HepG2 (cell line): ENCODE measurements at regions not wholly inside any gene's neighbourhood (a gene's known extent, or its start where the extent isn't known, plus 50 kb on each side); places are given as distances from the start of the nearest gene placed in this dataset.
A peak's percentile ranks its signal among the peaks of the same experiment; 100 is the strongest.

Experiments
- ATAC-seq: fragments of 200-7000 bp; cut with Tn5 transposase; 3 replicates; pipeline ENCODE4 v1.9.1; 2020; ENCODE audit warnings: mild to moderate bottlenecking, moderate library complexity
- BruUV-seq: library from RNA; stranded (reverse); fragments of 400-500 nt; replicated peaks from 2 replicates; lab custom pipeline; 2021; lab: Mats Ljungman, UMichigan
- CTCF ChIA-PET: fragments of 300-600 bp; formaldehyde crosslinking; extraction: SDS; loops from one replicate; lab custom pipeline; 2021; ENCODE audit warnings: low total read pairs, inconsistent platforms, low intra/inter-chr PET ratio; lab: Yijun Ruan, JAX
- POLR2A ChIA-PET: fragments of 350-600 bp; sonication (Branson Sonifier 250); formaldehyde crosslinking; loops from one replicate; lab custom pipeline; 2020; ENCODE audit warnings: antibody characterized with exemption, inconsistent platforms; lab: Yijun Ruan, JAX
- DNase-seq: peaks from one replicate; pipeline ENCODE4 v3.0.0-alpha.2; 2015; ENCODE audit warnings: low spot score
- FAIRE-seq: peaks from 3 replicates; lab custom pipeline; 2011; peaks lifted over from hg19 to GRCh38; lab: Jason Lieb, UNC
- H2AFZ ChIP-seq: one replicate; pipeline ENCODE4 v1.6.1; 2011; ENCODE audit warnings: low read length, inconsistent platforms
- H3K27ac ChIP-seq: fragments of 300-600 bp; 3 replicates; pipeline ENCODE4 v1.8.0; 2011; ENCODE audit warnings: mixed run types, mild to moderate bottlenecking, mixed read lengths, low read length, inconsistent platforms; ENCODE audit not compliant: insufficient read depth; ENCODE audit errors: extremely low read length
- H3K27me3 ChIP-seq, 2 experiments: fragments of 200-600 bp in 1 of 2; 2 replicates in 1 of 2; 3 replicates in 1 of 2; pipeline versions ENCODE4 v1.6.0 to v1.8.0; 2011; ENCODE audit warnings: low read length in 2 of 2, mild to moderate bottlenecking in 2 of 2, moderate library complexity in 2 of 2, inconsistent platforms in 1 of 2; ENCODE audit not compliant: insufficient read depth in 2 of 2, control insufficient read depth in 1 of 2
- H3K36me3 ChIP-seq, 2 experiments: fragments of 200-600 bp in 1 of 2; replicated peaks in 1 of 2; 2 replicates in 1 of 2; 3 replicates in 1 of 2; pipeline versions ENCODE4 v1.5.1 to v1.8.0; 2011; ENCODE audit warnings: low read length in 2 of 2, inconsistent platforms in 1 of 2; ENCODE audit not compliant: insufficient read depth in 2 of 2, control insufficient read depth in 1 of 2
- H3K4me1 ChIP-seq: 2 replicates; pipeline ENCODE4 v1.5.1; 2012; ENCODE audit warnings: low read length, inconsistent platforms; ENCODE audit not compliant: insufficient read depth
- H3K4me2 ChIP-seq: 2 replicates; pipeline ENCODE4 v1.6.0; 2011; ENCODE audit warnings: low read depth, low read length, inconsistent platforms
- H3K4me3 ChIP-seq, 3 experiments: fragments of 200-600 bp in 1 of 3; sonication (generic), shearing (Covaris generic) in 1 of 3; replicated peaks in 1 of 3; 2 replicates each; pipeline ENCODE4 v1.5.1; 2011 to 2016; ENCODE audit warnings: low read length in 3 of 3, inconsistent platforms in 2 of 3, low read depth in 2 of 3, mild to moderate bottlenecking in 2 of 3, control low read depth in 1 of 3, mixed read lengths in 1 of 3; ENCODE audit not compliant: insufficient read depth in 1 of 3
- H3K79me2 ChIP-seq: one replicate; pipeline ENCODE4 v1.6.1; 2011; ENCODE audit warnings: low read length, inconsistent platforms; ENCODE audit not compliant: insufficient read depth
- H3K9ac ChIP-seq: 2 replicates; pipeline ENCODE4 v1.6.0; 2011; ENCODE audit warnings: mild to moderate bottlenecking, low read depth, low read length, inconsistent platforms; ENCODE audit not compliant: insufficient read depth
- H3K9me3 ChIP-seq: 2 replicates; pipeline ENCODE4 v1.5.1; 2012; ENCODE audit warnings: mild to moderate bottlenecking, low read length
- H4K20me1 ChIP-seq: 2 replicates; pipeline ENCODE4 v1.6.0; 2011; ENCODE audit warnings: inconsistent platforms, mild to moderate bottlenecking, low read length, moderate library complexity; ENCODE audit not compliant: insufficient read depth
- NFYB ChIP-seq: sonication (generic); formaldehyde crosslinking; IDR thresholded peaks from 2 replicates; pipeline ENCODE4 v1.4.0; 2020; ENCODE audit warnings: missing genetic modification reagents
- NR2F6 ChIP-seq, 2 experiments: IDR thresholded peaks; 2 replicates each; pipeline ENCODE4 v1.6.1; 2016; ENCODE audit warnings: antibody characterized with exemption in 1 of 2, mild to moderate bottlenecking in 1 of 2
- XBP1 ChIP-seq: sonication (generic); formaldehyde crosslinking; IDR thresholded peaks from 2 replicates; pipeline ENCODE4 v1.5.0; 2020; ENCODE audit warnings: missing genetic modification reagents
- ZNF253 ChIP-seq: sonication (generic); formaldehyde crosslinking; IDR thresholded peaks from 2 replicates; pipeline ENCODE4 v1.8.0; 2022; ENCODE audit warnings: mild to moderate bottlenecking, missing genetic modification reagents, borderline replicate concordance
- ZNF33B ChIP-seq: sonication (generic); formaldehyde crosslinking; IDR thresholded peaks from 2 replicates; pipeline ENCODE4 v1.5.1; 2020; ENCODE audit warnings: mild to moderate bottlenecking, missing genetic modification reagents
- ZNF749 ChIP-seq: sonication (generic); formaldehyde crosslinking; IDR thresholded peaks from 2 replicates; pipeline ENCODE4 v1.8.0; 2022; ENCODE audit warnings: mild to moderate bottlenecking, missing genetic modification reagents, moderate library complexity, borderline replicate concordance
- WGBS: methylation state at CpG from one replicate; pipeline ENCODE4 v1.1.6; 2017; ENCODE audit warnings: low lambda C conversion rate; 5-methylcytosine and 5-hydroxymethylcytosine counted together
- in situ Hi-C: cut with HindIII; loops from 2 replicates; pipeline ENCODE4 v1.10.0; 2017; ENCODE audit warnings: low pct_unique_long_range_greater_than_20kb; ENCODE audit not compliant: extremely low pct_ligation_motif_present
- intact Hi-C: fragments of 100-400 bp; cut with micrococcal nuclease; formaldehyde crosslinking; loops from one replicate; pipeline ENCODE4 v1.10.0; 2022; ENCODE audit not compliant: unreplicated experiment
- TF ChIP-seq, protein P1 (sequence below): IDR thresholded peaks from 2 replicates; pipeline ENCODE4 v1.6.1; 2016; ENCODE audit warnings: missing biosample characterization, missing genetic modification reagents, low read depth
- TF ChIP-seq, protein P2 (sequence below): sonication (generic); formaldehyde crosslinking; IDR thresholded peaks from 2 replicates; pipeline ENCODE4 v1.4.0; 2020; ENCODE audit warnings: missing genetic modification reagents
- TF ChIP-seq, protein P3 (sequence below): sonication (generic); formaldehyde crosslinking; IDR thresholded peaks from 2 replicates; pipeline ENCODE4 v1.4.0; 2020; ENCODE audit warnings: low read depth, mild to moderate bottlenecking, missing genetic modification reagents
- TF ChIP-seq, protein P4 (sequence below): sonication (generic); formaldehyde crosslinking; IDR thresholded peaks from 2 replicates; pipeline ENCODE4 v1.9.0; 2021; ENCODE audit warnings: missing genetic modification reagents, mild to moderate bottlenecking, borderline replicate concordance
- TF ChIP-seq, protein P5 (sequence below): sonication (generic); formaldehyde crosslinking; IDR thresholded peaks from 2 replicates; pipeline ENCODE4 v1.5.0; 2020; ENCODE audit warnings: mild to moderate bottlenecking, missing genetic modification reagents
- TF ChIP-seq, protein P6 (sequence below): IDR thresholded peaks from 2 replicates; pipeline ENCODE4 v1.6.1; 2016

DNA sequence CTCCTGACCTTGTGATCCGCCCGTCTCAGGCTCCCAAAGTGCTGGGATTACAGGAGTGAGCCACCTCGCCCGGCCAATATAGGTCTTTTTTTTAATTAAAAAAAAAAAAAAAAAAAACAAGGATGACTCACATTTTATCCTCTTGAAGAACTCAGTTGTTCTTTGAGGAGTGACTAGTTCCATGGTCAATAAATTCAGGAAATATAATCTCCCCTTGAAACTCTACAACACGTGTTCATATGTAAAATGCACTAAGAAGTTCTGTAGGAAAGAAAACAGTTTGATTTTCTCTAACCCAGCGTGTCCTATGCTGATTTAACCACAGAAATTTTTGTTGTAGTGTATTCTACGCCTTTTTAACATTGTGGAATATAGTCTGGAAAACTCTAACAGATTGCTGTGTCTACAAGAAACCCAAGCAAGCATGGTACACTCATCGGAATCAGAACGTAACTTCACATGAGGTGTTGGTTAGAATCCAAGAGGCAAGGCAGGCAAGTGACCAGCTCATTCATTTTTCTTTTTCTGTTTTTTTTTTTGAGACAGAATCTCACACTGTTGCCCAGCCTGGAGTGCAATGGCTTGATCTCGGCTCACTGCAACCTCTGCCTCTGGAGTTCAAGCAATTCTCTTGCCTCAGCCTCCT is 79.0 kb upstream of the ZNF217 start:
- 93% methylated on average over 10 of the region's 10 CpGs for WGBS
- H3K9ac ChIP-seq: no peak overlapping the region
- no peaks in the 10 kb centered on the region for H3K36me3 ChIP-seq
- TF ChIP-seq XBP1 (CRISPR knock-in tag) (no peak), NR2F6 (IDR thresholded peaks at IDR 0.05) (no peak), NR2F6 (CRISPR knock-in tag; IDR thresholded peaks at IDR 0.05) (no peak), ZNF749 (CRISPR knock-in tag) (no peak), NFYB (CRISPR knock-in tag) (no peak), ZNF33B (CRISPR knock-in tag) (no peak), ZNF253 (CRISPR knock-in tag) (no peak)
- TF ChIP-seq, protein P1, sequence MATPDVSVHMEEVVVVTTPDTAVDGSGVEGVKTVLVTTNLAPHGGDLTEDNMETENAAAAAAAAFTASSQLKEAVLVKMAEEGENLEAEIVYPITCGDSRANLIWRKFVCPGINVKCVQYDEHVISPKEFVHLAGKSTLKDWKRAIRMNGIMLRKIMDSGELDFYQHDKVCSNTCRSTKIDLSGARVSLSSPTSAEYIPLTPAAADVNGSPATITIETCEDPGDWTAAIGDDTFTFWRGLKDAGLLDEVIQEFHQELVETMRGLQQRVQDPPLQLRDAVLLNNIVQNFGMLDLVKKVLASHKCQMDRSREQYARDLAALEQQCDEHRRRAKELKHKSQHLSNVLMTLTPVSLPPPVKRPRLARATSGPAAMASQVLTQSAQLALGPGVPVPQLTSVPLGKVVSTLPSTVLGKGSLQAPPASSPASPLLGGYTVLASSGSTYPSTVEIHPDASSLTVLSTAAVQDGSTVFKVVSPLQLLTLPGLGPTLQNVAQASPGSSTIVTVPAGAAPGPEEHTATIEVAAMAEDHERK (CRISPR knock-in tag): no peak
- TF ChIP-seq, protein P2, sequence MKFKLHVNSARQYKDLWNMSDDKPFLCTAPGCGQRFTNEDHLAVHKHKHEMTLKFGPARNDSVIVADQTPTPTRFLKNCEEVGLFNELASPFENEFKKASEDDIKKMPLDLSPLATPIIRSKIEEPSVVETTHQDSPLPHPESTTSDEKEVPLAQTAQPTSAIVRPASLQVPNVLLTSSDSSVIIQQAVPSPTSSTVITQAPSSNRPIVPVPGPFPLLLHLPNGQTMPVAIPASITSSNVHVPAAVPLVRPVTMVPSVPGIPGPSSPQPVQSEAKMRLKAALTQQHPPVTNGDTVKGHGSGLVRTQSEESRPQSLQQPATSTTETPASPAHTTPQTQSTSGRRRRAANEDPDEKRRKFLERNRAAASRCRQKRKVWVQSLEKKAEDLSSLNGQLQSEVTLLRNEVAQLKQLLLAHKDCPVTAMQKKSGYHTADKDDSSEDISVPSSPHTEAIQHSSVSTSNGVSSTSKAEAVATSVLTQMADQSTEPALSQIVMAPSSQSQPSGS (CRISPR knock-in tag): no peak
- TF ChIP-seq, protein P3, sequence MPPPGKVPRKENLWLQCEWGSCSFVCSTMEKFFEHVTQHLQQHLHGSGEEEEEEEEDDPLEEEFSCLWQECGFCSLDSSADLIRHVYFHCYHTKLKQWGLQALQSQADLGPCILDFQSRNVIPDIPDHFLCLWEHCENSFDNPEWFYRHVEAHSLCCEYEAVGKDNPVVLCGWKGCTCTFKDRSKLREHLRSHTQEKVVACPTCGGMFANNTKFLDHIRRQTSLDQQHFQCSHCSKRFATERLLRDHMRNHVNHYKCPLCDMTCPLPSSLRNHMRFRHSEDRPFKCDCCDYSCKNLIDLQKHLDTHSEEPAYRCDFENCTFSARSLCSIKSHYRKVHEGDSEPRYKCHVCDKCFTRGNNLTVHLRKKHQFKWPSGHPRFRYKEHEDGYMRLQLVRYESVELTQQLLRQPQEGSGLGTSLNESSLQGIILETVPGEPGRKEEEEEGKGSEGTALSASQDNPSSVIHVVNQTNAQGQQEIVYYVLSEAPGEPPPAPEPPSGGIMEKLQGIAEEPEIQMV: no peak
- TF ChIP-seq, protein P4, sequence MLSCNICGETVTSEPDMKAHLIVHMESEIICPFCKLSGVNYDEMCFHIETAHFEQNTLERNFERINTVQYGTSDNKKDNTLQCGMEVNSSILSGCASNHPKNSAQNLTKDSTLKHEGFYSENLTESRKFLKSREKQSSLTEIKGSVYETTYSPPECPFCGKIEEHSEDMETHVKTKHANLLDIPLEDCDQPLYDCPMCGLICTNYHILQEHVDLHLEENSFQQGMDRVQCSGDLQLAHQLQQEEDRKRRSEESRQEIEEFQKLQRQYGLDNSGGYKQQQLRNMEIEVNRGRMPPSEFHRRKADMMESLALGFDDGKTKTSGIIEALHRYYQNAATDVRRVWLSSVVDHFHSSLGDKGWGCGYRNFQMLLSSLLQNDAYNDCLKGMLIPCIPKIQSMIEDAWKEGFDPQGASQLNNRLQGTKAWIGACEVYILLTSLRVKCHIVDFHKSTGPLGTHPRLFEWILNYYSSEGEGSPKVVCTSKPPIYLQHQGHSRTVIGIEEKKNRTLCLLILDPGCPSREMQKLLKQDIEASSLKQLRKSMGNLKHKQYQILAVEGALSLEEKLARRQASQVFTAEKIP: no peak
- TF ChIP-seq, protein P5, sequence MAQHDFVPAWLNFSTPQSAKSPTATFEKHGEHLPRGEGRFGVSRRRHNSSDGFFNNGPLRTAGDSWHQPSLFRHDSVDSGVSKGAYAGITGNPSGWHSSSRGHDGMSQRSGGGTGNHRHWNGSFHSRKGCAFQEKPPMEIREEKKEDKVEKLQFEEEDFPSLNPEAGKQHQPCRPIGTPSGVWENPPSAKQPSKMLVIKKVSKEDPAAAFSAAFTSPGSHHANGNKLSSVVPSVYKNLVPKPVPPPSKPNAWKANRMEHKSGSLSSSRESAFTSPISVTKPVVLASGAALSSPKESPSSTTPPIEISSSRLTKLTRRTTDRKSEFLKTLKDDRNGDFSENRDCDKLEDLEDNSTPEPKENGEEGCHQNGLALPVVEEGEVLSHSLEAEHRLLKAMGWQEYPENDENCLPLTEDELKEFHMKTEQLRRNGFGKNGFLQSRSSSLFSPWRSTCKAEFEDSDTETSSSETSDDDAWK (CRISPR knock-in tag): no peak
- TF ChIP-seq, protein P6, sequence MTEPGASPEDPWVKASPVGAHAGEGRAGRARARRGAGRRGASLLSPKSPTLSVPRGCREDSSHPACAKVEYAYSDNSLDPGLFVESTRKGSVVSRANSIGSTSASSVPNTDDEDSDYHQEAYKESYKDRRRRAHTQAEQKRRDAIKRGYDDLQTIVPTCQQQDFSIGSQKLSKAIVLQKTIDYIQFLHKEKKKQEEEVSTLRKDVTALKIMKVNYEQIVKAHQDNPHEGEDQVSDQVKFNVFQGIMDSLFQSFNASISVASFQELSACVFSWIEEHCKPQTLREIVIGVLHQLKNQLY (CRISPR knock-in tag): no peak
- H2AFZ ChIP-seq: peak overlapping the region; percentile 57
- DNase-seq (no peak), ATAC-seq (no peak), FAIRE-seq (no peak)
- H3K4me3 ChIP-seq: no peak overlapping the region
- H3K27ac ChIP-seq: no peak overlapping the region
- CTCF ChIA-PET: no interaction called here
- no peaks in the 10 kb centered on the region for H4K20me1 ChIP-seq
- POLR2A ChIA-PET: interaction anchor here (1.1 to 1.4 kb wide), 2 partner anchors 49 to 78 kb away, joined by 3 to 4 read pairs; no protein-coding TSS in a partner anchor
- H3K4me1 ChIP-seq: peaks cover 30% of the 10 kb centered on the region
- in situ Hi-C loops (no loop called here), intact Hi-C loops (no loop called here)
- H3K79me2 ChIP-seq: no peaks in the 10 kb centered on the region
- H3K9me3 ChIP-seq: no peaks in the 10 kb centered on the region
- H3K4me2 ChIP-seq: no peak overlapping the region
- H3K27me3 ChIP-seq: no peaks in the 10 kb centered on the region
- BruUV-seq: no TSS peak
